HG03460 (cell line): ENCODE measurements at regions not wholly inside any gene's neighbourhood (a gene's known extent, or its start where the extent isn't known, plus 50 kb on each side); places are given as distances from the start of the nearest gene placed in this dataset.
"Not testable (repeated sequence)": the region's sequence is repeated elsewhere in the genome, so short reads cannot be mapped to it uniquely, and the experiment has no call there.

Source experiments
- ATAC-seq: cut with Tn5 transposase; IDR thresholded peaks from one replicate; pipeline ENCODE4 v1.9.1; 2021; ENCODE audit not compliant: unreplicated experiment

DNA sequence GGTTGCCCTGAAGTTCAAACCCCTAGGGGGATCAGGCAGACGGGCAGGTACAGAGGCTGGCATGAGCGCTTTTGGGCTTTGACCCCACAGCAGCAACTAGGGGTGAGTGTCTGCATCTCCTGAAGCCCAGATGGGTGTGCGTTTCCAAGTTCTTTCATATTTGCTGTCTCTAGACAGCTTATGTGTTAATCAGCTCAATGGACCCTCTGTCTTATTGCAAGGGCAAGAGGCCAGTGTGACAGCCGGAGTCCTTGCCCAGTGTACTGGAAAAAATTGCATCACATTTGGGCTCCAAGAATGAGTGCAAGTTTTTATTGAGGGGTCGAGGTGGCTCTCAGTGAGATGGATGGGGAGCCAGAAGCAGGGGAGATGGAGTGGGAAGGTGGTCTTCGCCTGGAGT lies 1863.7 kb upstream of the RAG2 start:
- no peak for ATAC-seq

DNA sequence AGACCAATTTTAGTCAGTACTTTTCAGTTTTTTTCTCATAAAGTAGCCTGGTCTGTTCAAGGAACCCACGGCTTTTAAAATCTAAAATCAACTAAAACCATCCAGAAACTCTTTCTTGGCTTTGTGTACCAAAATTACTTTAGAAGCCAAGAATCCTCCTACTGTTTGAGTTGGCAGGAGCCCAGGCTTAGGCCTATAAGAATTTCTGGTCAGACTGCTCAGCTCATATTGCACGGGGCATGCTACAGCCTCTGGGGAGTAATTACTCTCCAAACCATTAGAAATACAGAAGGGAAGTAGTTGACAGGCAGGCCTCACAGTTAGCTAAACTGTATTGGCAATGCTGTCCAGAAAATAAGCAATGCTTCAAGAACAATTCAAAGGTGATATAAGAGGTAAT lies 1862.9 kb upstream of the RAG2 start:
- ATAC-seq = no peak

DNA sequence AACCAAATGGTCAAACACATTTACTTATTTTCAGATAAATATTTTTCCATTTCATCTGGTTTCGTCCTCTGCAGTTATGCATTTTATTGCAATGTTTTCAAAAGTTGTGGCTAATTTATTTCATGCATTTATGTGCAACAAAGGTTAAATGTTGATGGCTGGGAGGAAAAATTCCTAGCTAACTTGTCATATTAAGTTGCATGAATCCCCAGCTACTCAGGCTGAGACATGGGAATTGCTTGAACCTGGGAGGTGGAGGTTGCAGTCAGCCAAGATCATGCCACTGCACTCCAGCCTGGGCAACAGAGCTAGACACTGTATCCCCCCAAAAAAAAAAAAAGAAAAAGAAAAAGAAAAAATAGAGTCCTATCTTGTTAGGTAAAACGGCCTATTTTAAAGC lies 1862.4 kb upstream of the RAG2 start:
- ATAC-seq = no peak

DNA sequence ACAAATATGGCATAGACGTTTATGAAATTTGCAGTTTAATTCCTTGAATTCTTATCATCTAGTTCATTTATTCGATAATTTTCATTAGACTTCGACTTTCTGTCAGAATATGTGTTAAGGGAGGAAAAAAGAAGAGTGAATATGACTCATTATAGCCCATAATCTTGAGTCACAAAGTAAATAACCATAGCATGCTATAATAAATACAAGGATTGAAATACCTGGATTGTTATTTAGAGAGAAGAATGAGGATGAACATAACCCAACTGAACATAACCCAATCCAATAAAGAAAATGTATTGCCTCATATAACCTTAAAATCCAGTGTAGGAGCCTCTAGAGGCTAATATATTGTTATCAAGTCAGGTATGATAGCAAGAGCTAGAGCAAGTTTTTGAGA lies 1858.3 kb upstream of the RAG2 start:
- no peak for ATAC-seq

DNA sequence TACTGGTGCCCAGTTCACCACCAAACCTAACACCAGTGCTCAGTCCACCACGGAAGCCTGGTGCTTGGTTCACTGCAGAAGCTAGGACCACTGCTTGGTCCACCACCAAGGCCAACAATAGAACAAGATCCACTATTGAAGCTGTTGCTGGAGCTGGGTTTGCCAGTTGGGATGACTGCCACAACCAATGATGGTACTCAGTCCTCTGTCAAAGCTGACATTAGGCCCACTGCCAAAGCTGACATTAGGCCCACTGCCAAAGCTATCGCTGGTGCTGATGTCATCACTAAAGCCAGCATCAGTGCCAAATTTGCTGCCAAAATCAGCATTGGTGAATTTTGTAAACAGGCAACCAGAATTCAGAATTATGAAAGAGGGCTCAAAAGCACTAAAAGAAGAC lies 1850.2 kb upstream of the RAG2 start:
- ATAC-seq = no peak

DNA sequence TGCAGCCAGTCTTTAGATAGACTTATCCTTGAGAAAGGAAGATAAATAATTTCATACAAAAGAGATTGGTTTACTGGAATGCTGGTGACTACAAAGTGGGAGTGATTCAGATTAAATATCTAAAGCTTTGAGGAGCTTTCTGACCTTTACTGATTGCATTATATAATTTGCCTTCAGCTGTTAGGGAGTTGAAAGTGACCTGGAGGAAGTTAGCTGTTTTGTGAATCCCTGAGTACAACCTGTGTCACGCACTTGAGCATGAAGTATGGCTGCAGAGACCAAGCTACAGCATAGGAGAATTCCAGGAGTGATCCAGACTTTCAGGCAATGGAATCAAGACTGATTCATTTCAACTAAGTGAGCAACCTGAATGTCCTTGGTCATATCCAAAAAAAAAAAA lies 1848.3 kb upstream of the RAG2 start:
- ATAC-seq = no peak

DNA sequence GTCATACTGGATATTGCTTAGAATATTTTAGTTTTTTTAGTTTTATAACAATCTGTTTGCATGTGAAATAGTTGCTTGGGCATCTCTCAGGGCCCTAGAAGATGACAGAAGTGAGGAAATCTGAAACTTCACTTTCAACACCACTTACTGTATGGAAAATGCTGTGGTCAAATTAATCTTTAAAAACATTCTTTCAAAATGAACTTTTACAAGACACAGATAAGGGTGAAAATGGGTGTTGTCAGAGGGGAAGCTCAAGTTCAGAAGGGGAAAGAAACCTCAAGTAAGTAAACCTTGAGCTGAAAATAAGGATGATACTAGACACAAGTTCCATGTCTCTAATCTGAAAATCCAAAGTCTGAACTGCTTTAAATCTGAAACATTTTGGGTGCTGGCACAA lies 1840.1 kb upstream of the RAG2 start:
- ATAC-seq = no peak

DNA sequence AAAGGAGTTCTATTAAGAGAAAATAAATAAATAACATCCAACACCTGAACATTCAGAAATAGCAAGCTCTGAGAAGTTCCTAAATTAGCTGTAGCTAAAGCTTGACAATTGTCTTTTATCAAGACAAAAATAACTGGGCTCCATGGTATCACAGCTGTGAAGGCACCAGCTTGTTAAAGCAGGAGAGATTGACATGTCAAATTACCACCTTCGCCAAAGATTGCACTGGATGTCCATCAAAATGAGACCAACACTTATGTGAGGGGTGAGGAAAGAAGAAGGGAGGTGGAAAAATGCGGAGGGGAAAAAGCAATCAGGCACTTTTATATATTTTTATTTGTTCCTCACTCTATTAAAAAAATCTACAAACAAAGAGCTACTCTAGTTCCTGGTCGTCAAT lies 1827.5 kb upstream of the RAG2 start:
- ATAC-seq = no peak

DNA sequence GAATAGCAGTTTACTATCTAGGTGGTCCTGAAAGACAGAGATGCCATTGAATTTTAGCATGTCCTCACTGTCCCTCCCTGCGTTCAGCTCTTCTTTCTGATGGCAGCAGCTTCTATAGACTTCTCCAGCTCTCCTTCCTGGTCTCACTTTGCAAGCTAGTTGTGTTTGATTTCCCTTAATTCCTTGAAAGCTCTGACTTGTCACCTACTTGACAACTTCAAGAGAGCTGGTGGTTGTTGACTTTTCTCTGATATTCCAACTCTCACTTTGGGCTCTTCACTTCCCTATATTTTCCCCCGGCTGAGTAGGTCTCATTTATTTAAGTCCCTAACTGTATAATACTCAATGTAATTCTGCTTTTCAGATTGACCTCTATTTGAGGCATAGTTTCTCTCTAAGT lies 1825.0 kb upstream of the RAG2 start:
- ATAC-seq = no peak

DNA sequence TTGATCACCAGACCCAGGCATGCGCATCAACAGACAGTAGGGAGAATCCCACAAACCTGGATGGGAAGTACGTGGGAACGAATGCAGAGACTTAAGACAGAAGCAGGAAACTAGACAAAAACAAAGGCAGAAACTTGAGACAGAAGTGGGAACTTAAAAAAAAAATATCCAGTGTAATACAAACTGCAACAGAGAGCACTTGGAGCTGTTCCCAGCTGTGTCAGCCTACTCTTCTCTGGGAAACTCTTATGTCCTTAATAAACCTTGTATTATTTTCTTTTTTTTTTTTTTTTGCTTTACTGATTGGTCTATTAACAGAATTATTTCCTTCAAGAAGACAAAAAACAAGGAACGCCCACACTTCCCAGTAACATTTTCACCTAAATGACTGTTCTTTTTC lies 1818.1 kb upstream of the RAG2 start:
- ATAC-seq = no peak

DNA sequence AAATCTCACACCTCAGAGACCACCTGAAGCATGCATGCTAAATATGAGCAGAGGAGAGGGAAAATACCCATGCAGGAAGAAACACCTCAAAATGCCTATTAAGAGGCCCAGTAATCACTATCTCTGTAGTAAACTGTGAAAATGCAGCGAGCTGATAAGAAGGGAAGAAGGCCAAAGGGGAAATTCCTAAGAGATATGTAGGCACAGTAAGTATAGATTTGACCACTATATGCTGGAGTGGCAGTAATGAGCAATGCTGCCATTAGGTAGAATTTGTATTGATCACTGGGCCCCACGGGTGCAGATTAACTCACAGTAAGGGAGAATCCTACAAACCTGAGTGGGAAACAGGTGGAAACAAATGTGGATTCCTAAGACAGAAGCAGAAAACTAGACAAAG lies 1813.1 kb upstream of the RAG2 start:
- no peak for ATAC-seq

DNA sequence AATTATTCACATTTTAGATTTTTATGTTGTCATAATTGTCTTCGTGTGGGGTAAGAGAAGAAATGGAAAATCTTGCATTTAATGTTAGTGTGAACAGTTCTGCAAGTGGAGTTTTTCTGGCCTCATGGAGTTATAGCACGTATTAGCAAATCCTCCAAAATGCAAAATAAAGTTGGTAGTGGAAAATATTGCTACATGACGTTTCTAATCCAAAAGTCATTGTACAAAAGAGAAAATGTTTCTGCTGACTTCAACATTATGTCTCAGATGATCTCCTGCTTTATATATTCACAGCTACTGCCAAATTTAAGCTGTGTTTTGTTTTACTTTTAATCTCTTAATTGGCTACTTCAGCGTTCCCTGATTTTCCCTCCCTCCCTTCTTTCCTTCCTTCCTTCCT lies 1804.0 kb upstream of the RAG2 start:
- ATAC-seq = no peak

DNA sequence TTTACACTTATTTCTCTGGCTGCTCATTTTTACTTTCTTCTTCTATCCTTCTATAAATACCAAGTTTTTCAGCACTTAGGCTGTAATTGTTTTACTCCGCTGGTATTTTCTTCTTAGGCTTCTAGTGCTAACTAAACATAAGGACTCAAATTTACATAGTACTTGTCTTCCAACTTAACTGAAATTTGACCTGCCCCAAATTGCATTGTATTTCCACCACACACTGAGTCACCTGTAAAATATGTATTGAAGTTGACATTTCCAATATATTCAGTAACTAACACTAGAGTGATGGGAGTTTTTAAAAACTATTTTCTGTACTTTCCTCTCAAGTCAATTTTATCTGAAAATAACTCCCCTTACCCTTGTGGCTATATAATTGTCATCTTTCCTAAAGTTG lies 1794.1 kb upstream of the RAG2 start:
- no peak for ATAC-seq

DNA sequence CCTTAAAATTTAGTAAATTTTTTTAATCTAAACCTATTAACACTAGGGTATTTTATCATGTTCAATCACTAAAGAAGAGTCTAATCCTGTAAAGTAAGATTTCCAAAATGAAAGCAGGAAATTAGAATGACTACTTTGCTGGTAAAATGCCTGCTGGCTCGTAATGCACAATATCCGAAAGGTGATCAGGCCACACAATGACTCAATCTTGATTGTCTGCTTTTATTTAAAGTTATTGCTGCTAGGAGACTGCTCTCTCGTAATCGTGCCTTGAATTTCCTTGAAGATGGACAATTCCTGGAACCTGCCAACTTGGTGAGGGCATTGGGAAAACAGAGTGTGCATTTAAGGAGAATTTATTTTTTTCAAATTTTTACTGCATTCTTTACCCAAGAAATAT lies 1786.5 kb upstream of the RAG2 start:
- ATAC-seq = no peak

DNA sequence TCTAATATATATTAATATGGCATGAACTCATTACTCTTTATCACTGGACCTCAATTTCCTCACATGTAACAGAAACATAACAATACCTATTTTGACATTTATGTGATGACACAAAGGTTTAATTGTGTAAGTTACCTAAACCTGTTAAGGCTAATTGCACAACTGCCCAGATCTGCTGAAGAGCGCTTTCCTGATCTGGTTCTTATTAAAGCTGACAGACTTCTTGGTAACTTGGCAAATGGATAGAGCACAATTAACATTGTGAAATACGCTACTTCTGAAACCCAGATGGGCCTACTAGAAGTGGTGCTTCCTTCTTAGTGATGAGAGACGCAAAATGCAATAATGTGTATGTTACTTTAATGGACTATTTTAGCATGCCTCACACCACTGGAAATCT lies 1767.2 kb upstream of the RAG2 start:
- ATAC-seq = no peak

DNA sequence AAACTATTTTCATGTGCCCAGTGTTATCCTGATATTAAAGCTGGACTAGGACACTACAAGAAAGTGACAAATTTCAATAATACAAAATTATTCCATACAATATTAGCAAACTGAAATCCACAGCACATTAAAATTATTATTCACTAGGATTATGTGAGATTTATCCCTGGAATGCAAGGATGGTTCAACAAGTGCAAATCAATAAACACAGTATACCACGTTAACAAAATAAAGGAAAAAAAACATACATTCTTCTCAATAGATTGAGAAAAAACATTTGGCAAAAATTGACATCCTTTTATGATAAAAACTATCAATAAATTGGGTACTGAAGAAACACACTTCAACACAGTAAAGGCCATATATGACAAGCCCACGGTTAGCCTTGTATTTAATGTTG lies 1758.2 kb upstream of the RAG2 start:
- ATAC-seq = no peak

DNA sequence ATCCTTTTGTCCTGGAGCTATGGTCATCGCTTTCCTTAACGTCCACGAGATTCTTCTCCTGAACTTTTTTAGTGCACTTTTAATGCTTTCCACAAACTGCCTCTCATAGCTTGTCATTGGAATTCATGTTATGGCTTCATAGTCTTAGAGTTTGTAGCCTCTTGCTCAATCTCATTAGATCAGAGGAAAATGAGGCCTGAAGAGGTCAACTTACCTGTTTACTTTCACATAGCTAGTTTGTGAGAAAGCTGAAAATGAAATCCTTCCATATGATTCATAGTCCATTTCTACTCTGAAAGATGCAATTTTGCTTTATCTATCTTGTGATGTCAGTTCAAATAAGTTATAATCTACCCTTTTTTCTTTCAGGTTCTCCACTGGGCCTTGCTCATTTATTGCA lies 1747.2 kb upstream of the RAG2 start:
- ATAC-seq = no peak

DNA sequence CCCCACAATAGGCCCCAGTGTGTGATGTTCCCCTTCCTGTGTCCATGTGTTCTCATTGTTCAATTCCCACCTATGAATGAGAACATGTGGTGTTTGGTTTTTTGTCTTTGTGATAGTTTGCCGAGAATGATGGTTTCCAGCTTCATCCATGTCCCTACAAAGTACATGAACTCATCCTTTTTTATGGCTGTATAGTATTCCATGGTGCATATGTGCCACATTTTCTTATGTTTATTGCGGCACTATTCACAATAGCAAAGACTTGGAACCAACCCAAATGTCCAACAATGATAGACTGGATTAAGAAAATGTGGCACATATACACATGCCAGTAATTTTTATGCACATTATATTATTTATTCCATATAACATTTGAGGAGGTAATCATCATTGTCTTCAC lies 1743.6 kb upstream of the RAG2 start:
- ATAC-seq = not testable (repeated sequence)

DNA sequence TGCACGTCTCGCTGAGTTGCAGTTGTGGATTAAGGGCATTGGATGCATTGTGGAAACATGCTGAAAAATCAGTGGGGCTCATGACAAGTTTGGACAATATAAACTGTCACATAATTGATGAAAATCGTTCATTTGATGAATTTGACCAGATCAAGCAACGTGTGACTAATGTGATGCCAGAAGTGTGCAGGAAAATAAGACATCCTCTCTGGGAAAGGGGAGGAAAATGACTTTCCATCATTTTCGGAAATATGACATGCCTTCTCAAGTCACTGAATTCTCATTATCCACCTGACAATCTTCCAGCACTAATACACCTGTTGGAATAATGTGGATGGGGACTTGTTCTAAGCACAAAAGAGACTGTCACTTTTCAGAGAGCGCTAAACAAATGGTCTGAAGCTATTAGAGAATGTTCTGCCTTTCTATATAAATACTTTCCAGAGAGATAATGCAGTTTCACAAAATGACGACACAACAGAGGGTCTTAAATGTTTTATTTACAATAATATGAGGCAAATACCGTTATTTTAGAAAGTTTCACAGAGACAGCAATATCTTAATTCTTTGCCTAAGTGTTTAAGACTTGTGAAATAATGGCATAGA lies 1741.9 kb upstream of the RAG2 start:
- ATAC-seq = no peak

DNA sequence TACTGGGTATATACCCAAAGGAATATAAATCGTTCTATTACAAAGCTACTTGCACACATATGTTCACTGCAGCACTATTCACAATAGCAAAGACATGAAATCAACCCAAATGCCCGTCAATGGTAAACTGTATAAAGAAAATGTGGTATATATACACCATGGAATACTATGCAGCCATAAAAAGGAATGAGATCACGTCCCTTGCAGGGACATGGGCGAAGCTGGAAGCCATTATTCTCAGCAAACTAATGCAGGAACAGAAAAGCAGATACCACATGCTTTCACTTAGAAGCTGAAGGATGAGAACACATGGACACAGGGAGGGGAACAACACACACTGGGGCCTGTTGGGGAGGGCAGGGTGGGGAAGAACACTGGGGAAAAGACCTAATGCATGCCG lies 1740.0 kb upstream of the RAG2 start:
- ATAC-seq = not testable (repeated sequence)

DNA sequence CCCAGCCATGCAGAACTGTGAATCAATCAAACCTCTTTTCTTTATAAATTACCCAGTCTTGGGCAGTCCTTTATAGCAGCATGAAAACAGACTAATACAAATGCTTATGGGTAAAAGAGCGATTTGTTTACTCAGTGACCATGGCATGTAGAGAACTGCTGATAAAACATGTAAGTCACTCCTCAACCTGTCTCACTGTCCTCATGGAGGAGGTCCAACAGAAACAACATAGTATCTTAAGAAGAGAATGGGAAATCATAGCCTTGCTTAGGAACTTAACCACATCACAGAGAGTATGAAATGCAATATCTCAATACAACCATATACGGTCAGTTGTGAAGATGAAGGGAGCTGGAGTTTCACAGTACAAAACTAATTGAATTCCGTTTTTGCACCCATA lies 1734.0 kb upstream of the RAG2 start:
- ATAC-seq = no peak

DNA sequence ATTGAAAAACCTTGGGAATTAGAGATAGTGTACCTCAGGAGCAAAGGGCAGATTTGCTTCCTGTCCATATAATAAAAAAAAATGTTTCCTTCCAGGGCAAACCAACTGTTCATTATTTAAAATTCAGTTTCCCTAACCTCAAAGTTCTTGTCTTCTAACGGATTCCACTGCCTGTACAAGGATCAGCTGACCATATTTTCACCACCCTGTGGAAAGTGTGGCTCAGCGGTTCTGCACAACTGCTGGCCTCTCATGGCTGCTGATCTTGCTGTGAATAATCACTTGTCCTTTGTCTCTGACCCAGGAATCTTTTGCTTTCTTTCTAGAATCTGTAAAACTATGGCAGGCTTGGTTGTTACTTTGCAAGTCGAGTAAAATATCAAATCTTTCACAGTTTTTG lies 1732.5 kb upstream of the RAG2 start:
- no peak for ATAC-seq

DNA sequence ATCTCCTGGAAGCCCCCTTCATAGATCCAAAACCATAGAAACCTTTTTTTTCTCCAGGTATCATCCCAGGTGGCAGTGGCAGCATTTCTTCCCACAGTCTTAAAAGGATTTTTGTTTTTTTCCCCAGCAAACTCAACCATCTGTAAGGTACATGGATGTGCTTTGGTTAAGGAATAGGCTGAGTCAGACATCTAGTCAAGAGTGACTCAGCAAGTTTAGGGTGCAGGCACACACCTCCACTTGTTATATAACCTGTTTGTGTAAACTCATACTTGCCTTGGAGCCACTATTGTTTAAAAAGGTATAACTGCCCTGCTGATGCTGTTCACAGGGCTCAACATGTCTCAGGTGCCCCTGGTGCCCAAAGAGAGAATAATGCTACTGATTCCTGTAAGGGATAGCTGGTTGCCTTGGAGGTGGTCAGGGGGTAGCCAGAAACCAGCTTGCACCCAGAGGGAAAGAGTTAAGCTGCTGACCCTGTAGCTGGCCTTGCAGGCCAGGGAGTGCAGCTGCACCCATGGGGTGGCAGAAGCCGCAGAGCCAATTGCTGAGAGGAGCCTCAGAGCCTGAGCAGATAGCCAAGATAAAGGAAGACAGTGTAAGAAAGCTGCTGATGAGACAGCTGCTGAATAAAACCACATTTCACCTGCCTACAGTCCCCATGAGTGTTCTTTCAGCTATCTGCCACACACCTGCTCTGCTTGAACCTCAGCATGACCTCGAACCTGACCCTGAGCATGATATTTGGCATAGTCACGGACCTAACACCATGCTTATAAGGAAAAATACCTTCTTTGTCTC lies 1726.1 kb upstream of the RAG2 start:
- ATAC-seq = no peak
